Thoracic aorta (tissue), 2 donors: ENCODE measurements at regions not wholly inside any gene's neighbourhood (a gene's known extent, or its start where the extent isn't known, plus 50 kb on each side); places are given as distances from the start of the nearest gene placed in this dataset.
"Not testable (repeated sequence)": the region's sequence is repeated elsewhere in the genome, so short reads cannot be mapped to it uniquely, and the experiment has no call there.

Experiments used
- ATAC-seq: fragments of 150-250 bp; one replicate; pipeline ENCODE4 v1.8.0; 2017; ENCODE audit warnings: low read depth; ENCODE audit not compliant: insufficient number of reproducible peaks, low FRiP score
- DNase-seq: peaks from one replicate; pipeline ENCODE4 v3.0.0-alpha.2; 2020; ENCODE audit warnings: low spot score
- H3K27ac ChIP-seq, 2 donors: fragments of 200-600 bp; sonication (generic); 1 replicate in 1 of 2; 2 replicates in 1 of 2; pipeline ENCODE4 v1.5.1; 2016; ENCODE audit warnings: mild to moderate bottlenecking in 2 of 2, moderate library complexity in 2 of 2
- H3K27me3 ChIP-seq: fragments of 200-600 bp; sonication (generic); replicated peaks from 2 replicates; pipeline ENCODE4 v1.6.0; 2016; ENCODE audit warnings: mild to moderate bottlenecking; ENCODE audit not compliant: insufficient read depth
- H3K36me3 ChIP-seq: fragments of 200-600 bp; sonication (generic); one replicate; pipeline ENCODE4 v1.5.1; 2016
- H3K4me1 ChIP-seq, 2 donors: fragments of 200-600 bp; sonication (generic); 1 replicate in 1 of 2; 2 replicates in 1 of 2; pipeline versions ENCODE4 v1.5.1 to v1.6.0; 2016; ENCODE audit warnings: low read depth in 2 of 2, mild to moderate bottlenecking in 1 of 2; ENCODE audit not compliant: control insufficient read depth in 1 of 2
- H3K4me3 ChIP-seq: fragments of 200-600 bp; sonication (generic); 2 replicates; pipeline ENCODE4 v1.5.1; 2016; ENCODE audit warnings: mild to moderate bottlenecking
- H3K9me3 ChIP-seq: fragments of 200-600 bp; sonication (generic); 2 replicates; pipeline ENCODE4 v1.5.1; 2016
- CTCF ChIP-seq: fragments of 200-600 bp; sonication (generic); IDR thresholded peaks from one replicate; pipeline ENCODE4 v1.5.1; 2019; ENCODE audit warnings: antibody characterized with exemption

- no peaks in the 10 kb centered on the region for H3K4me1 ChIP-seq
- H3K27me3 ChIP-seq = no peaks in the 10 kb centered on the region
- H3K9me3 ChIP-seq = no peaks in the 10 kb centered on the region
- ATAC-seq (no peak), DNase-seq (no peak)
- H3K27ac ChIP-seq = no peak overlapping the region
- H3K36me3 ChIP-seq = no peaks in the 10 kb centered on the region
- no peak for TF ChIP-seq CTCF
- no peak overlapping the region for H3K4me3 ChIP-seq
These were observed 335.3 kb upstream of the LUZP2 start for GRCh38 chr11:24161587-24161986.

GRCh38 chr11:24163146-24163545 lies 333.7 kb upstream of the LUZP2 start:
- Histone ChIP-seq H3K27me3 (no peaks in the 10 kb centered on the region), H3K27ac (no peak overlapping the region), H3K9me3 (no peaks in the 10 kb centered on the region), H3K4me1 (no peaks in the 10 kb centered on the region), H3K4me3 (no peak overlapping the region), H3K36me3 (no peaks in the 10 kb centered on the region)
- TF ChIP-seq CTCF = no peak
- ATAC-seq = no peak
- no peak for DNase-seq

- Histone ChIP-seq H3K4me1 (no peaks in the 10 kb centered on the region), H3K27ac (no peak overlapping the region), H3K4me3 (no peak overlapping the region), H3K27me3 (no peaks in the 10 kb centered on the region), H3K36me3 (no peaks in the 10 kb centered on the region), H3K9me3 (no peaks in the 10 kb centered on the region)
- TF ChIP-seq CTCF = no peak
- DNase-seq (no peak), ATAC-seq (no peak)
These were observed 333.0 kb upstream of the LUZP2 start for GRCh38 chr11:24163841-24164240.

GRCh38 chr11:24171869-24172268 lies 325.0 kb upstream of the LUZP2 start:
- H3K4me1 ChIP-seq = no peaks in the 10 kb centered on the region

DNA sequence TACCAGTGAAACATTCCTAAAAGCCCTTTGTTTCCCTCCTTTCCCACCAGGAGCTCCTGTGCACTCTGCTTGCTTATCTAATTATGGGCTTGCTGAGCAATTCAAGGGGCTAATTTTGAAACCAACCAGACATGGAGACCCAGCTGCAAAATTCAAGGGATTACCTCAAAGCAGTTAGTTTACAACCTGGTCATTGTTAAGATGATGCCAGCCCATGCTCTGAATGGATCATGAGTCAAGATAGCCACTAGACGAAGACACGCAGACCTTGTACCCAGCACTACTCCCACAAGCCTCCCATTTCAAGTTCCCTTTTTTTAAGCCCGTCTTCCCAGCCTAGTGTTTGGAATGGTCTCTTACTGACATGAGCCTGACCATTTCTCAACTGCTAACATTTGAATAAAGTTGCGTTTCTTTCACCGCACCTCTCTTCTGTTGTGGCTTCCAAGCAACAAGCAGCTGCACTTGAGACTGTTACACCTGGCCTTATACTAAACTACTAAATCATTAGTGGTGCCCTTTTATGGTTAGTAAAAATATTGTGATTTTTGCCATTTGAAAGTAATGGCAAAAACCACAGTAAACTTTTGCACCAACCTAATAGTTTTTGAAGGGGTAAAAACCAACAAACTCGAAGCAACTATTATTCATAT lies 315.3 kb upstream of the LUZP2 start:
- Histone ChIP-seq H3K9me3 (no peaks in the 10 kb centered on the region), H3K36me3 (no peaks in the 10 kb centered on the region), H3K27me3 (no peaks in the 10 kb centered on the region), H3K27ac (no peak overlapping the region), H3K4me3 (no peak overlapping the region), H3K4me1 (no peaks in the 10 kb centered on the region)
- no peak for DNase-seq
- no peak for ATAC-seq
- TF ChIP-seq CTCF = no peak

More at GRCh38 chr11:24171869-24172268, 325.0 kb upstream of the LUZP2 start:
- ATAC-seq (no peak), DNase-seq (no peak)
- H3K9me3 ChIP-seq = no peaks in the 10 kb centered on the region
- H3K36me3 ChIP-seq = no peaks in the 10 kb centered on the region
- no peak overlapping the region for H3K4me3 ChIP-seq
- no peak overlapping the region for H3K27ac ChIP-seq
- no peak for TF ChIP-seq CTCF
- no peaks in the 10 kb centered on the region for H3K27me3 ChIP-seq

DNA sequence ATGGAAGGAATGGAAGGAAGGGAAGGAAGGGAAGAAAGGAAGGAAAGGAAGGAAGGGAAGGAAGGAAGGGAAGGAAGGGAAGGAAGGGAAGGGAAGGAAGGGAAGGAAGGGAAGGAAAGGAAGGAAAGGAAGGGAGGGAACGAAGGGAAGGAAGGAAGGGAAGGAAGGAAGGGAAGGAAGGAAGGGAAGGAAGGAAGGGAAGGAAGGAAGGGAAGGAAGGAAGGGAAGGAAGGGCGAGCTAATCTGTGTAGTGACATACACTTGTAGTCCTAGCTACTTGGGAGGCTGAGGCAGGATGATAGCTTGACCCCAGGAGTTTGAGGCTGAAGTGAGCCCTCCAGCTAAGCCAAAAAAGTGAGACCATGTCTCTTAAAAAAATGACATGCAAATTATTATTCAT lies 311.3 kb upstream of the LUZP2 start:
- H3K36me3 ChIP-seq, H3K27ac ChIP-seq, H3K9me3 ChIP-seq, H3K4me3 ChIP-seq, ATAC-seq, H3K27me3 ChIP-seq, DNase-seq, H3K4me1 ChIP-seq: not testable (repeated sequence)
